NOMO-1 (cell line): ENCODE measurements at regions not wholly inside any gene's neighbourhood (a gene's known extent, or its start where the extent isn't known, plus 50 kb on each side); places are given as distances from the start of the nearest gene placed in this dataset.
A peak's percentile ranks its signal among the peaks of the same experiment; 100 is the strongest.
"Not testable (repeated sequence)": the region's sequence is repeated elsewhere in the genome, so short reads cannot be mapped to it uniquely, and the experiment has no call there.

Source experiments
- DNase-seq, 2 experiments: peaks; one replicate each; lab custom pipeline; 2025; ENCODE audit not compliant: unreplicated experiment in 2 of 2; lab: John Stamatoyannopoulos, UW

- no peak for DNase-seq
These were observed 221.4 kb downstream of the MAF start for GRCh38 chr16:79379095-79379494.

- not testable (repeated sequence) for DNase-seq
These were observed 223.5 kb downstream of the MAF start for GRCh38 chr16:79377082-79377481.

GRCh38 chr16:79375351-79375750, 225.2 kb downstream of the MAF start:
- DNase-seq, result no peak

- peak; percentile 72 to 86 for DNase-seq
These were observed 227.9 kb downstream of the MAF start for GRCh38 chr16:79372503-79373184.

GRCh38 chr16:79370736-79371135, 229.8 kb downstream of the MAF start:
- DNase-seq, result no peak

- no peak for DNase-seq
These were observed 230.7 kb downstream of the MAF start for GRCh38 chr16:79369796-79370195.

- no peak for DNase-seq
These were observed 232.7 kb downstream of the MAF start for GRCh38 chr16:79367822-79368221.

- DNase-seq, result no peak
These were observed 233.9 kb downstream of the MAF start for GRCh38 chr16:79366635-79367034.

- no peak for DNase-seq
These were observed 234.8 kb downstream of the MAF start for GRCh38 chr16:79365702-79366101.

- DNase-seq, result no peak
These were observed 237.1 kb downstream of the MAF start for GRCh38 chr16:79363484-79363883.

GRCh38 chr16:79363035-79363434, 237.5 kb downstream of the MAF start:
- no peak for DNase-seq

GRCh38 chr16:79362300-79362970, 238.1 kb downstream of the MAF start:
- DNase-seq, result no peak

GRCh38 chr16:79361132-79361751, 239.3 kb downstream of the MAF start:
- no peak for DNase-seq

- DNase-seq, result no peak
These were observed 240.3 kb downstream of the MAF start for GRCh38 chr16:79360267-79360666.

- DNase-seq, result no peak
These were observed 241.5 kb downstream of the MAF start for GRCh38 chr16:79359082-79359481.

GRCh38 chr16:79358188-79358587, 242.3 kb downstream of the MAF start:
- no peak for DNase-seq

GRCh38 chr16:79355600-79356358, 244.8 kb downstream of the MAF start:
- DNase-seq, result no peak

- no peak for DNase-seq
These were observed 248.6 kb downstream of the MAF start for GRCh38 chr16:79351927-79352326.

- DNase-seq, result no peak
These were observed 250.7 kb downstream of the MAF start for GRCh38 chr16:79349803-79350202.

GRCh38 chr16:79348521-79349306, 251.8 kb downstream of the MAF start:
- no peak for DNase-seq

GRCh38 chr16:79347277-79347676, 253.3 kb downstream of the MAF start:
- DNase-seq, result no peak
